NCI-H524 treated with DMSO at 0.1 percent for 48 hours (cell line): ENCODE measurements at regions not wholly inside any gene's neighbourhood (a gene's known extent, or its start where the extent isn't known, plus 50 kb on each side); places are given as distances from the start of the nearest gene placed in this dataset.

Source experiments
- DNase-seq: peaks from one replicate; lab custom pipeline; 2025; lab: John Stamatoyannopoulos, UW

DNA sequence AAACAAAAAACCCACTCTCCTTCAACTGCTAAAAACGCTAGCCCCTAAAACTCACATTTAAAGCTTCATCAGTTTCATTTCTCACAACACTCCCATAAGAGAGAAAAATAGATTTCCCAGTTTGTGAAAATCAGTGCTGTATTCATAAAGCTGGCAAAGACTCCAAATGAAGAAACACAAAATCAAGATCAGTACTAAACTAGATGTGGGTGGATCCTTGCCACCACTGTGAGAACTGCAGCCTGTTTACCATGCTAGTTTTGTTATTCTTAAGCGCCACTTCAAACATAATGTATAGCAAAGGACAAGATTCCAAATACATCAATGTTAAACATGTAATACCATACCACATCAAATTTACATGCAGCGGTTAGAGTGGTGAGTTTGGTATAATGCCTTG is 104.5 kb upstream of the CCDC150 start:
- no peak for DNase-seq

DNA sequence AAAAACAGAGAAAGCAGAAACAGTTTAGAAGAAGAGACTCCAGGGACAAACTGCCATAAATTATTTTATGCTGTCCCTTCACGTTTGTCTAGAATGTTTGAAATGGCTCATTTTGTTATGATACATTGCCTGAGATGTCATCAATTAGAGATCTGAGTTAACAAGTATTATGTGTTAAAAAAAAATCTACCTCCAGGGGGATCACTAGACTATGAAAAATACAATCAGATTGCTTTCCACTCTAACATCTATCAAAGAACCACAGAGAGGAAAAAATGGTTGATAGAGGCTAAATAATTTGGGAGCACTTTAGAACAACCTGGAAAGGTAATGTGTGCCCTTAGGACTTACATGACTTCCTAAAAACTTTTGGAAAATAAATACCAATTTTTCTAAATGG is 103.8 kb upstream of the CCDC150 start:
- no peak for DNase-seq

DNA sequence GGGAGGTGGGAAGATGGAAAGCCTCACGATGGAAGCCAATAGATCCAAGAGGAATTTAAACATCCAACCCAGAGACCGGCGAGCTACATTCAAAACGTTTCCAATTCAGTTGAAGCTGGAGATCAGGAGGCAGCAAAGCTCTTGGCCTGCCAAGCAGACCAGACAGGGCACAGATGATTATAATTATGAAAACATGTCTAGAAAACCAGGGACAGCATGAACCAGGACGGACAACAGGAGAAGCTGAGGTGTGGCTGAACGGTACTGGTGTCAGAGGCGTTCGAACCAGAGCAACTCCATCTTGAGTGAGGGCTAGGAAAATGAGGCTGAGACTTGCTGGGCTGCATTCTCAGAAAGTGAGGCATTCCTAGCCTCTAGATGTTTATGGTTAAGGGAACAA is 102.2 kb upstream of the CCDC150 start:
- no peak for DNase-seq

DNA sequence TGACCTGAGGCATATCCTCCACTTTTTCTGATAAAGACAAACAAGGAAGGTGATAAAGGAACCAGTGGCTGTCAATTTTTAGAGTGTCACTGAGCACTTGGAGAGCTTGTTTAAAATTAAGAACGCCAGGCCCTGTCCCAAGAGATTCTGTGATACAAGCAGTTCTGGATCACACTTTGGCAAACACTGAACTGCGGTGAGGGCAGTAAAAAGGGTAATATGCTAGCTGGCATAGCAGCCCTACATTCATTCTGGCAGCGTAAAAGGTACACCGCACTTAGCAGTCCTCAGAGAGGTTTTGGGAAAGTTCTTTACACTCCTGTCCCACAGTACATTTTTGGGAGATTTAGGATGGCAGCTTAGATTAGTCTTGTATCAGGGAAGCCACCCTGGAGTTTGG is 101.3 kb upstream of the CCDC150 start:
- no peak for DNase-seq

DNA sequence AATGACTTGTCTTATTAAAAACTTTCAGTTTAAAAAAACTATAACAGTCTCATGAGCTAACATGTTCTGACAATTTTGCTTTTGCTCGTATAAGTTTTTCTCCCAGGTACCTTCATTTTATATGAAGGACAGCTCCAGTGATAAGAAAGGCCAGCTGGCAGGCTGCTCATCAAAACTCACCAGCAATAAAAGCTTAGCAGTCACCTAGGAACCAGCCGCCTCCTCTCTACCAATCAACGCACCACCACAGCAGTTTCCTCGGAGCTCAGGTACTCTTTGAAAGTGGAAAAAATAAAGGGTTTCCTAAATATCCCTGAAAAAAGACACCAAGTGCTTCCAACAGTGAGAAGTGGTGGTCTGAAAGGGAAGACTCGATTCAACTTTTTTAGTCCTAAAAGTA is 100.9 kb upstream of the CCDC150 start:
- no peak for DNase-seq

DNA sequence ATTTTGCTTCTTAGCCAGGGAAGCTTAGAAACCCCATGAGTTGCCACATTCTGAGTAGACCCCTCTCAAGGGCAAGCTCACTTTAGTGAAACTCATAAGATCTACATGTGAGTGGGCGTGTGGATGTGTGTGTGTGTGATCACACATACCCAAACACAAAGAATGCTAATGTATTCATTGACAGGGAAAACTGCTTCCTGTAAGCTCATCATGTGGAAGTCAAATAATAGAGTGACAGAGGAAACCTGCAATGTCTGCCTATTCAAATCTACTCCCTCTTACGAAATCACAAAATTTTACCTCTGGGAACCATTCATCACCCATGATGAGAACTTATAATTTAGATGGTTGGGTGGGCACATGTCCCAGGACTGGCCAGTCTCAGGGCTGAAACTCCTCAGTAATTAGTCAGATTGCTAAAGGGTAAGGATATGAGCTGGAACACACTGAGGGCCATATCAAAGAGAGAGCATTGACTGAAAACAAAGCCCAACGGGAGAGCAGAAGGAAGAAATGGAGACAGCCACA is 94.5 kb upstream of the CCDC150 start:
- DNase-seq = no peak

DNA sequence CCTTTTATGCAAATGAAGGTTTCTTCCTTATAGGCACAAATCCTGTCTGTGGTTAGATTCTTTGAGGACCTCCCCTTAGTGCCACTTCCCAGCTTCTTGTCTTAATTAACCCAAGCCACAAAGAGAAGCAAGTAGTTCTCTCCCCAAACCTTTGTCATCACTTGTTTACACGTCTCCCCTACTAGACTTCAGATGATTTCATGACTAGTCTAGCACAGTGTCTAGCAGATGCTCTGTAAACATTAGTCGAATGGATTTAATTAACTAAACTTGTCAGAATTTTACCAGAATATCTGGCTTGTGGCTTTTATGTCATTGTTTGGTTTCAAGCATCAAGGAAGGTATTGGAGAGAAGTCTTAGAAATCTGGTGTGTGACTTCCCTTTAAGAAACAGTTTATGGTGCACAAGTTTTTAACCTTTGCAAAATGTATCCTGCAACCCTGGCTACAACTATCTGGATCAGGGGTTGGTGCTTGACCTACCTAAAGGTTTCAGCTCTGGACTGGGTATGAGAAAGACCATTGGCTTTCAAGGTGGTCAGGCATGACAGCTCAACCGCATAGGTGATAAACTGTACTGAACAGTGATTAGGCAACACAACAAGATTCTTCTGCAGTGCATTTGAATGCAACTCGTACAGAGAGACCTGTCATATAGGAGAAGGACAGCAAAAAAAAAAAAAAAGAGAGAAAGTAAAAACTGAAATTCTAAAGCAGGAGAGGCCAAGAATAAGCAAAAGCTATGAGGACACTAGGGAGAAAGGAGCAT is 93.2 kb upstream of the CCDC150 start:
- DNase-seq = no peak

DNA sequence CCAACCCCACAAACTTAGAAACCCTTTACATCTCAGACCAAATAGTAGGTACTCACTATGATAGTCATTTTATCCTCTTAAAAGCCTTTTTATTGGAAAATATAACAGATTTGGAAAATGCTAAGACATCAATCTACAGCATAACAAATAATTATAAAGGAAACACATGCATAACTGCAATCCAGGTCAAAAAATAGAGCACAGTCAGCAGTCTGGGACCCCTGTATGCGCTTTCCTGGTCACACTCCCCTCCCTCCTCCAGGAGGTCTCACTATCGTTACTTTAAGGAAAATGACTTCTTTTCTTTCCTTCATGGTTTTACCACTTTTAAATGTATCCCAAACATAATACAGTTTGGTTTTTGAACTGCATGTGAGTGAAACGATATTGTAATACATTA is 90.5 kb upstream of the CCDC150 start:
- DNase-seq = no peak

DNA sequence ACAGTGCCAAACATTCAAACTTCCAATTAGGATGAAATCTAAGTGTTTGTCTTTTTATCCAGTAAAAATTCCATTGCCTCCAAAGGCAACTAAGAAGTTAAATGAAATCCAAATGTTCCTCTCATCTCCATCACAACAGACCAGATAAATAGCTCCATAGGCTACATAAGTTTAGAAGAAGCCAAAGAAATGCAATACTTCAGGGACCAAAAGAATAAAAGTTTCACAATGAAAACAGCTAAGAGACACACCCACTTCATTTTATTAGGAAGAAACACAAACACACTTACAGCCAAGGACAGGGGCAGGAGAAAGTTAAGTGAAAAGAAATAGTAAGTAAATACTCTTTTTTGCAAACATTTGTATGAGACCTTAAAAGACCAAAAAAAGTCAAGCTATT is 88.5 kb upstream of the CCDC150 start:
- no peak for DNase-seq

DNA sequence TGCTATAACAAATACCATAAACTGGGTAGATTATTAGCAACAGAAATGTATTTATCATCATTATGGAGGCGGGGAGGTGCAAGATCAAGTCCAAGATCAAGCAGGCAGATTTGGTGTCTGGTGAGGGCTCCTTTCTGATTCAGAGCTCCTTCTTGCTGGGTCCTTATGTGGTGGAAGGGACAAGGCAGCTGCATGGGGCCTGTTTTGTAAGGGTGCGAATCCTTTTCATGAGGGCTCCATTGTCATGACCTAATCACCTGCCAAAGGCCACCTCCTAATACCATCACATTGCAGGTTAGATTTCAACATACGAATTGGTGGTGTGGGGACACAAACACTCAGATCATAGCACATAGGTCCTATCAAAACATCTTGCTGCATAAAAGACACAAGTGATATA is 84.4 kb upstream of the CCDC150 start:
- DNase-seq = no peak

DNA sequence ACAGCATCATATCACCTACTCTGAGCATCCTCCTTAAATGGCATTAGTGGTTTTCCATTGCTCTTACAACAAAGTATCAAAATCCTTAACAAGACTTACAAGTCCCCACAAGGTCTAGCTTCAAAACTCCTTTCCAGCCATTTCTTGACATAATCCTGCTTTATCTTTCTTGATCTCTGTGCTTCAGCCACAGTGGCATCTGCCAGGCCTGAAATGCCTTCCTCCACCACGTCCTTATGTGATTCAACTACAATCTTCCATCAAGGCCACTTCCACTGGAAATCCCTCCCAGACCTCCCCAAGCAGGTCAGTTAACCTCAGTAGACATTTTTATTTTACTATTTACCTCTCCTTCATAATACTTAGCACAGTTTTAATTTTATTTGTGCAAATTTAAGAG is 83.8 kb upstream of the CCDC150 start:
- DNase-seq = peak; percentile 24

DNA sequence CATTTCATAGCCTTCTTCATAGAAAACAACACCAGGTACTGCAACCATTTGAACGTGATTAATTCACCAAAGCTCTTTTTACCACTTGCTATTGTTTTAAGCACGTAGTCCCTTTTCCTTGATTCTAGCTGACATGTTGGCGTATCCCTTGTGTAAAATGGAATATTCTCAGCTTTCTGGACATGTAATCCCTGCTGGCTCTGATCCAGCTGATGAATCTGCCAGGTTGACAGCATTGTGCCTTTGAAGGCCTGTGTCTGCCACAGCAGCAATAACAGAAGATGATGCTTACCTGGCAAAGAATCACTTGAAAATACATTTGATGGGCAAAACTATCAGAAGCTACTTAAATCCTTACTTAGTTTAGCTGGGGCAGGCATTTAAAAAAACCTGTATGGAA is 81.0 kb upstream of the CCDC150 start:
- DNase-seq = no peak

DNA sequence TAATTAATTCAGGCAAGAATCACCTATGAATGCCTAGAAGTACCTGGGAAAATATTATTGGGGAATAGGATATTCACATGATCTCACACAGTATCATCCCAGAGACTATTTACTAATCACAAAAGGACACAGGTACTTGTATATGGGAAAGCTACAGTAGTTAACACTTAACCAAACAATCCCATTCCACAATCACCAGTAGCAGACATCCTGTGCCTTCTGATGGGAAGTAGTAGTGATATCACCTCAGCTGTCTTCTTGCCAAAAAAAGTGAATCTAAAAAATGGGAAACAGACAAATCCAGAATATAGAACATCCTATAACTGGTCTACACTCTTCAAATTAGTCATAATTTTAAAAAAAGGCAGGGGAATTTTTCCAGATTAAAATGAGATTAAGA is 75.6 kb upstream of the CCDC150 start:
- DNase-seq = no peak

DNA sequence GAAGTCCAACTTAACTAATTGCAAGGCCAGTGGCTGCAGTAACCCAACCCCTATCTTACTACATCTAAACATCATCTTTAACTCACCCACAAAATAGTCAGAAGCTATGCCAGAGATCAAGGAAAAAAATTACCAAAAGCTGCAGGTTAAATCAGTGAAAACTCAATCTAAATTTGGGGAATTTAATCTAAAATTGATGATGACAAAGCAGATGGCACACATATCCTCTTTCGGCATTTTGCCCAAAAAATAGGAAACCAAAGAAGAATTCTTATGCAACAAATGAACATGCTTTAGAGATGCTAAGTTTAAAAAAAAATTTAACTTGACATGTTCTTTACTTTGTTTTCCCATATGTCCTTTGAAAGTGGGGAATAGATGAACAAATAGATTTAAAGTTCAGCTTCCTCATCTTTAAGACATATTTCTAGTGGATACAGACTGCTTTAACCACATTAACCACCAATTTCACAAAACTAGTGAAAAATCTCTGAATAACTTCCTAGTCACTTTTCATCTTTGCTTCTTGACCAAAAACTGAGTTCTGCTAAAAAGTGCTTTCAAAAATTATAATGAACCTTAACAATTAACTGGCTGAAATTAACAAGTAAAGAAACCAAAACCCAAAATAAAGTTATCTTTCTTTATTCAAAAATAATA is 74.3 kb upstream of the CCDC150 start:
- DNase-seq = no peak

DNA sequence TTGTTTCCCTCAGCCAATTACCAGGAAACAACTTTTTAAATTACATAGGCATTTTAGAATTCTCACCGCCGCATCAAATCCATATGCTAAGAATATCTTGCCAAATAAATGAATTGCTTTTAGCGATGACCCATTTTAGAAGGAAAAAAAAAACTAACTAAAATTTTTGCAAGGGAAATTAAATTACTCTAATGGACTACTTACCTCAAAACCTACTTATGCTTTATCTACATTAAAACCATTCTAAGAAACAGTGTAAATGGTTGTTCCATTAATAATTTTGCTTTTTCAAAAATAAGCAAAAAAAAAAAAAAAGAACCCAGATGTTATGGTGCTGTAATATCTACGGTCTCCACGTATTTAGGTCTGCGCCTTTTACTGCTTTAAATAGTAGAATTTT is 73.5 kb upstream of the CCDC150 start:
- no peak for DNase-seq

DNA sequence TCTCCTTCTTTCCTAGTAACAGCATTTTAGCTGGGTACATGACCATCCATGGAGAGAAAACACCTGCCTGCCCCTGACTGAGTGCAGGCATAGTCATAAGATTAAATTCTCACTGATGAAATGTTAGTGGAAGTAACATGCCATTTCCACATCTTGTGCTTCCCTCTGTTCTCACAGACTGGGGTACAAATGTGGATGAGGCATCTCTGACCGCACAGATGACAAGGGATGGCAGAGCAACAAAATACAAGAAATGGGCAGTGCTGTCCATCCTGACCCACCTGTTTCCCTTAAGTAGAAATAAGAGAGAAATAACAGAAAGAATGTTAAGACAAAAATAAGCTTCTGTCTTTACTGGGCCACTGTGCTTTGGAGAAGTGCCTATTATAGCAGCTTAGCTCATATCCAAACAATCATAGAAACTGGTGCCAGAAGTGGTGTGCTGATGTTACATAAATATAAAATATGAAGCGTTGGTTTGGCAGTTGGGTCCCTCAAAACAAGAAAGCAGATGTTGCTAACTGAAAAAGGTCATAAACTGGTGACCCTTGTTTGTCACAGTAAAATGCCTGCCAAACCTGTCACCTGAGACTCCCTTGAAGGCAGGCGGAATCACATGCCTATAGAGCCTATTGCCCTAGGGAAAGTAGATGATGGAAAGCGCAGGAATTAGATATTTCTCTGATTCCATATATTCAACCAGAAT is 72.4 kb upstream of the CCDC150 start:
- no peak for DNase-seq

DNA sequence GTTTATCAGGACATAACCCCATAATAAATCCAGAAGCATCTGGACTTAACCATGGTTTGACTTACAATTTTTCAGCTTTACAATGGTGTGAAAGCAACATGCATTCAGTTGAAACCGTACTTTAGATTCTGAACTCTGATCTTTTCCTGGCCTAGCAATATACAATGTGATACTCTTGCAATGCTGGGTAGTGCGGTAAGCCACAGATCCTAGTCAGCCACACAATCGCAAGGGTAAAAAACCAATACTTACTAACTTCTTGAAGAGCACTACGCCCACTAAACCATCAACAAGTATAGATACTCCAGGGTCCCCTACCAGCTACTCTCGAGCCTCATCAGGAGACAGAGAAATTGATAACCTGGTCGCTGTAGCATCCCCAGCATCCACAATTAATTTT is 71.0 kb upstream of the CCDC150 start:
- DNase-seq = no peak

DNA sequence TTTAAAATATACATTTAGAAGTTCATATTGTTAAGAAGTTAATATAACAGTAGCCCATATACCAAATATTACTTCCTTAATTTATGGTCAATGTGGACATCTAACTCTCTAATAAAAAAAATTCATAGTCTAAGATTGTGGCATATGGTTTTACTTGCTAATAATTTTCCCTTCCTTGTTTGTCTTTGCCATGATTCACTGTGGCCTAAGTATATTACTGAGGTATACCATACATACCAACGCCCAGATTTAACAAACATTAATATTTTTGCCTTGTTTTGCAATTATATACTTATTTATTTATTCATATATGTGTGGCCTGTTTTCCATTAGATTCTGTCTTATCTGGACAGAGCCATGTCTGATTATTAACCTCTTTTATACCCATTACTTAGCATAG is 54.6 kb upstream of the CCDC150 start:
- no peak for DNase-seq

DNA sequence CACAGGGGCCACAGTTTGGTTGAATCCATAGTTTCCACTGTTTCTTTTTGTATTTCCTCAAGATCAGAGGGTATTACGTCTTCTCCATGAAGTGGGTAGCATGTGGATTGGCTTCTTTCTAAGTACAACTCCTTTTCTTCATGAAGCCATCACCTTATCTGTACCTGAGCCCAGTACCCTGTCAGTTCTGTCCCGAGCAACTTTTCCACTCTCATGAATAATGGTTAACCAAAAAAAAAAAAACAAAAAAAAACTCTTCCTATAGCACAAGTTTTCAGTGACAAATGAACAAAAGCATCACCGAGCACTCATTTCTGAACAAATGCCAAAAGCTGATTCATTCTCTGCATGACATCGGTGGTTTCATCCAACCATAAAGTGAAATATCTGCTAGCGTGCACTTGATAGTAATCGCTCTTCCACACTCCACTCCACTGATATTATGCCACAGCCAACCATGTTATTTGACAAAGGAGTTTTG is 53.0 kb upstream of the CCDC150 start:
- DNase-seq = no peak

DNA sequence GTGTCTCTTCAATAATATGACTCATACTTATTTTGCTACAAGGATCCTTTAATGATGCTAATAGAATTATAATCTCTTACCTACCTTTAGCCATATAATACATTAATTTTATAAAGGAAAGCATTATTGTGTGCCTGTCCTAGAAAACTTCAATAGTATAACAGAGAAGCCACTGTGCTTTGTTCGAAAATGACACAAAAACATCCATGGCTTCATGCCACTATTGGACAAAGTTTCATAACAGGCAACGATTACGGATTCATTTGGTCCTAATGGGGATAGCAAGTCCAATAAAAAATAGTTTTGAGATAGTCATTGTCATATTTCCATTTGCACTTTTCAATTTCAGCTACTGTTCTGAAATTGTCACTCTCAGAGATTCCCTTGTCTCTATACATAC is 52.5 kb upstream of the CCDC150 start:
- no peak for DNase-seq

DNA sequence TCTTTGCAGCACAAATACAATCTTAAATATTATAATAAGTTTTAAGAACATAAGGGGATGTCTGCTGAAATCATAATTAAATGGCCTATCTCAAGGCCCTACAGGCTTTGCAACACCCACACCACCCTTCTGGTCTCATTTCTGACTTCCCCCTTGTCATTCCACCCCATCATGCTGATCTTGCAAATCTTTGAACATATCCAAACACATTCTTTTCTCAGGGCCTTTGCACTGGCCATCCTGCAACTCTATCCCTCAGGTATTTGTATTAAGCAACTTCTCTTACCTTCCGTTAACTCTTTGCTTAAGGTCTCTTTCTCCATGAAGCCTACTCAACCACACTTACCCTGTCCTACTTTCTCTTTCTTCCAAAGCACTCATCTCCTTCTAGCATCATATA is 51.8 kb upstream of the CCDC150 start:
- DNase-seq = no peak

DNA sequence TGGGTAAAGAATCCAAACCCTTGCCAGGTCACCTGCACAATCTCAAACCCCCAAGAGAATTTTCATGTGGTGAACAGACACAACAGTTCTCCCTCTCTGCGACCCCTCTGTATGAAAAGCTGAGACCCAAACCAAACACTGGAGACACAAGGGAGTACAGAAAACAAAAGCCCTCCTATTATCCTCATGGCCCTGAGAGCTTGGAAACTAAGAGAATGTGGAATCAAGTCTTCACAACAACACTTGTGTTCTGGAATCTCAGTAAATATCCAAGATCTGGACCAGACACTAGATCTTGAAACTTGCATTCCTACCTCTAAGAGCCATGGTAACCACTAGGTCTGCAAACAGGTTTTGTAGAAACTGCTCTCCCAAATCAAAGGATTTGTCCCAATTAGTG is 50.1 kb upstream of the CCDC150 start:
- no peak for DNase-seq
